NT2/D1 (cell line): ENCODE measurements at regions not wholly inside any gene's neighbourhood (a gene's known extent, or its start where the extent isn't known, plus 50 kb on each side); places are given as distances from the start of the nearest gene placed in this dataset.

Experiments
- SUZ12 ChIP-seq: IDR thresholded peaks from 2 replicates; pipeline ENCODE4 v1.6.1; 2011; ENCODE audit not compliant: insufficient read length, insufficient read depth; ENCODE audit errors: extremely low read depth
- YY1 ChIP-seq: IDR thresholded peaks from 2 replicates; pipeline ENCODE4 v1.6.1; 2011; ENCODE audit not compliant: insufficient read length, insufficient read depth
- ZNF274 ChIP-seq: IDR thresholded peaks from 2 replicates; pipeline ENCODE4 v1.6.1; 2011; ENCODE audit warnings: mild to moderate bottlenecking, low read depth, low read length

DNA sequence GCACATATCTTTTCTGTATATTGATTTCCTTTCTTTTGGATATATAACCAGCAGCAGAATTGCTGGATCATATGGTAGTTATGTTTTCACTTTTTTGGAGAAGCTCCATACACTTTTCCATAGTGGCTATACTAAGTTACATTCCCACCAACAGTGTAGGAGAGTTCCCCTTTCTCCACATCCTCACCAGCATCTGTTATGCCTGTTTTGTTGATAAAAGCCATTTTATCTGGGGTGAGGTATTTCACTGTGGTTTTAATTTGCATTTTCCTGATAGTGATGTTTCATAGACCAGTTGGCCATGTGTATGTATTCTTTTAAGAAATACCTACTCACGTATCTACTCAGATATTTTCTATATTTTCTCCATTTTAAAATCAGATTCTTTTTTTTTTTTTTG lies 419.3 kb upstream of the FAT3 start:
- no peak for TF ChIP-seq ZNF274
- no peak for TF ChIP-seq YY1
- TF ChIP-seq SUZ12, result no peak
